H1 (cell line): ENCODE measurements at regions not wholly inside any gene's neighbourhood (a gene's known extent, or its start where the extent isn't known, plus 50 kb on each side); places are given as distances from the start of the nearest gene placed in this dataset.

Source experiments
- EGR1 ChIP-seq: IDR thresholded peaks from 2 replicates; pipeline ENCODE4 v1.6.1; 2011; ENCODE audit warnings: low read depth, low read length, borderline replicate concordance
- TAF1 ChIP-seq: IDR thresholded peaks from 2 replicates; pipeline ENCODE4 v1.6.1; 2011; ENCODE audit warnings: mild to moderate bottlenecking, low read depth, low read length
- ZNF274 ChIP-seq: IDR thresholded peaks from 2 replicates; pipeline ENCODE4 v1.7.0; 2012; ENCODE audit warnings: low read length, borderline replicate concordance; ENCODE audit errors: extremely low read depth
- TF ChIP-seq, protein P1 (sequence below): fragments of 300-600 bp; sonication (generic); IDR thresholded peaks from 2 replicates; pipeline ENCODE4 v1.7.1; 2012; ENCODE audit warnings: low read length, moderate library complexity, mild to moderate bottlenecking, inconsistent platforms; ENCODE audit not compliant: insufficient replicate concordance
- TF ChIP-seq, protein P2 (sequence below): IDR thresholded peaks from 2 replicates; pipeline ENCODE4 v1.6.1; 2012; ENCODE audit warnings: inconsistent platforms

- TF ChIP-seq, protein P1, sequence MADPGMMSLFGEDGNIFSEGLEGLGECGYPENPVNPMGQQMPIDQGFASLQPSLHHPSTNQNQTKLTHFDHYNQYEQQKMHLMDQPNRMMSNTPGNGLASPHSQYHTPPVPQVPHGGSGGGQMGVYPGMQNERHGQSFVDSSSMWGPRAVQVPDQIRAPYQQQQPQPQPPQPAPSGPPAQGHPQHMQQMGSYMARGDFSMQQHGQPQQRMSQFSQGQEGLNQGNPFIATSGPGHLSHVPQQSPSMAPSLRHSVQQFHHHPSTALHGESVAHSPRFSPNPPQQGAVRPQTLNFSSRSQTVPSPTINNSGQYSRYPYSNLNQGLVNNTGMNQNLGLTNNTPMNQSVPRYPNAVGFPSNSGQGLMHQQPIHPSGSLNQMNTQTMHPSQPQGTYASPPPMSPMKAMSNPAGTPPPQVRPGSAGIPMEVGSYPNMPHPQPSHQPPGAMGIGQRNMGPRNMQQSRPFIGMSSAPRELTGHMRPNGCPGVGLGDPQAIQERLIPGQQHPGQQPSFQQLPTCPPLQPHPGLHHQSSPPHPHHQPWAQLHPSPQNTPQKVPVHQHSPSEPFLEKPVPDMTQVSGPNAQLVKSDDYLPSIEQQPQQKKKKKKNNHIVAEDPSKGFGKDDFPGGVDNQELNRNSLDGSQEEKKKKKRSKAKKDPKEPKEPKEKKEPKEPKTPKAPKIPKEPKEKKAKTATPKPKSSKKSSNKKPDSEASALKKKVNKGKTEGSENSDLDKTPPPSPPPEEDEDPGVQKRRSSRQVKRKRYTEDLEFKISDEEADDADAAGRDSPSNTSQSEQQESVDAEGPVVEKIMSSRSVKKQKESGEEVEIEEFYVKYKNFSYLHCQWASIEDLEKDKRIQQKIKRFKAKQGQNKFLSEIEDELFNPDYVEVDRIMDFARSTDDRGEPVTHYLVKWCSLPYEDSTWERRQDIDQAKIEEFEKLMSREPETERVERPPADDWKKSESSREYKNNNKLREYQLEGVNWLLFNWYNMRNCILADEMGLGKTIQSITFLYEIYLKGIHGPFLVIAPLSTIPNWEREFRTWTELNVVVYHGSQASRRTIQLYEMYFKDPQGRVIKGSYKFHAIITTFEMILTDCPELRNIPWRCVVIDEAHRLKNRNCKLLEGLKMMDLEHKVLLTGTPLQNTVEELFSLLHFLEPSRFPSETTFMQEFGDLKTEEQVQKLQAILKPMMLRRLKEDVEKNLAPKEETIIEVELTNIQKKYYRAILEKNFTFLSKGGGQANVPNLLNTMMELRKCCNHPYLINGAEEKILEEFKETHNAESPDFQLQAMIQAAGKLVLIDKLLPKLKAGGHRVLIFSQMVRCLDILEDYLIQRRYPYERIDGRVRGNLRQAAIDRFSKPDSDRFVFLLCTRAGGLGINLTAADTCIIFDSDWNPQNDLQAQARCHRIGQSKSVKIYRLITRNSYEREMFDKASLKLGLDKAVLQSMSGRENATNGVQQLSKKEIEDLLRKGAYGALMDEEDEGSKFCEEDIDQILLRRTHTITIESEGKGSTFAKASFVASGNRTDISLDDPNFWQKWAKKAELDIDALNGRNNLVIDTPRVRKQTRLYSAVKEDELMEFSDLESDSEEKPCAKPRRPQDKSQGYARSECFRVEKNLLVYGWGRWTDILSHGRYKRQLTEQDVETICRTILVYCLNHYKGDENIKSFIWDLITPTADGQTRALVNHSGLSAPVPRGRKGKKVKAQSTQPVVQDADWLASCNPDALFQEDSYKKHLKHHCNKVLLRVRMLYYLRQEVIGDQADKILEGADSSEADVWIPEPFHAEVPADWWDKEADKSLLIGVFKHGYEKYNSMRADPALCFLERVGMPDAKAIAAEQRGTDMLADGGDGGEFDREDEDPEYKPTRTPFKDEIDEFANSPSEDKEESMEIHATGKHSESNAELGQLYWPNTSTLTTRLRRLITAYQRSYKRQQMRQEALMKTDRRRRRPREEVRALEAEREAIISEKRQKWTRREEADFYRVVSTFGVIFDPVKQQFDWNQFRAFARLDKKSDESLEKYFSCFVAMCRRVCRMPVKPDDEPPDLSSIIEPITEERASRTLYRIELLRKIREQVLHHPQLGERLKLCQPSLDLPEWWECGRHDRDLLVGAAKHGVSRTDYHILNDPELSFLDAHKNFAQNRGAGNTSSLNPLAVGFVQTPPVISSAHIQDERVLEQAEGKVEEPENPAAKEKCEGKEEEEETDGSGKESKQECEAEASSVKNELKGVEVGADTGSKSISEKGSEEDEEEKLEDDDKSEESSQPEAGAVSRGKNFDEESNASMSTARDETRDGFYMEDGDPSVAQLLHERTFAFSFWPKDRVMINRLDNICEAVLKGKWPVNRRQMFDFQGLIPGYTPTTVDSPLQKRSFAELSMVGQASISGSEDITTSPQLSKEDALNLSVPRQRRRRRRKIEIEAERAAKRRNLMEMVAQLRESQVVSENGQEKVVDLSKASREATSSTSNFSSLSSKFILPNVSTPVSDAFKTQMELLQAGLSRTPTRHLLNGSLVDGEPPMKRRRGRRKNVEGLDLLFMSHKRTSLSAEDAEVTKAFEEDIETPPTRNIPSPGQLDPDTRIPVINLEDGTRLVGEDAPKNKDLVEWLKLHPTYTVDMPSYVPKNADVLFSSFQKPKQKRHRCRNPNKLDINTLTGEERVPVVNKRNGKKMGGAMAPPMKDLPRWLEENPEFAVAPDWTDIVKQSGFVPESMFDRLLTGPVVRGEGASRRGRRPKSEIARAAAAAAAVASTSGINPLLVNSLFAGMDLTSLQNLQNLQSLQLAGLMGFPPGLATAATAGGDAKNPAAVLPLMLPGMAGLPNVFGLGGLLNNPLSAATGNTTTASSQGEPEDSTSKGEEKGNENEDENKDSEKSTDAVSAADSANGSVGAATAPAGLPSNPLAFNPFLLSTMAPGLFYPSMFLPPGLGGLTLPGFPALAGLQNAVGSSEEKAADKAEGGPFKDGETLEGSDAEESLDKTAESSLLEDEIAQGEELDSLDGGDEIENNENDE: no peak
- TF ChIP-seq TAF1 (no peak), ZNF274 (no peak), EGR1 (no peak)
- TF ChIP-seq, protein P2, sequence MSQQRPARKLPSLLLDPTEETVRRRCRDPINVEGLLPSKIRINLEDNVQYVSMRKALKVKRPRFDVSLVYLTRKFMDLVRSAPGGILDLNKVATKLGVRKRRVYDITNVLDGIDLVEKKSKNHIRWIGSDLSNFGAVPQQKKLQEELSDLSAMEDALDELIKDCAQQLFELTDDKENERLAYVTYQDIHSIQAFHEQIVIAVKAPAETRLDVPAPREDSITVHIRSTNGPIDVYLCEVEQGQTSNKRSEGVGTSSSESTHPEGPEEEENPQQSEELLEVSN: no peak
Measured at GRCh38 chr16:62967163-62967562, 930.9 kb upstream of the CDH8 start (continued).
